H1 (cell line): ENCODE measurements at regions not wholly inside any gene's neighbourhood (a gene's known extent, or its start where the extent isn't known, plus 50 kb on each side); places are given as distances from the start of the nearest gene placed in this dataset.
A peak's percentile ranks its signal among the peaks of the same experiment; 100 is the strongest.

Source experiments
- CTCF ChIA-PET: fragments of 300-600 bp; sonication (Branson Sonifier 250); formaldehyde crosslinking; loops from one replicate; lab custom pipeline; 2021; ENCODE audit not compliant: partially characterized antibody; lab: Charles Lee
- POLR2A ChIA-PET: fragments of 300-600 bp; sonication (Branson Sonifier 250); formaldehyde crosslinking; loops from one replicate; lab custom pipeline; 2021; ENCODE audit warnings: inconsistent platforms; ENCODE audit not compliant: partially characterized antibody; lab: Charles Lee
- DNase-seq, 2 experiments: peaks; one replicate each; pipeline versions ENCODE4 v3.0.0 to v3.0.0-alpha.2; 2010 to 2022; ENCODE audit warnings: low spot score in 2 of 2, low read depth in 1 of 2, mixed read lengths in 1 of 2
- FAIRE-seq: peaks from 2 replicates; lab custom pipeline; 2011; peaks lifted over from hg19 to GRCh38; lab: Jason Lieb, UNC
- H2AFZ ChIP-seq: 2 replicates; pipeline ENCODE4 v1.8.1; 2012; ENCODE audit warnings: low read length, inconsistent platforms
- H2AK5ac ChIP-seq: 2 replicates; pipeline ENCODE4 v1.6.1; 2013; ENCODE audit warnings: low read depth, low read length
- H2BK120ac ChIP-seq: replicated peaks from 2 replicates; pipeline ENCODE3; 2013; ENCODE audit warnings: low read depth, low read length, inconsistent platforms
- H2BK12ac ChIP-seq: 2 replicates; pipeline ENCODE4 v1.6.1; 2013; ENCODE audit warnings: low read depth, low read length
- H2BK15ac ChIP-seq: 2 replicates; pipeline ENCODE4 v1.6.1; 2013; ENCODE audit warnings: low read length
- H2BK20ac ChIP-seq: 2 replicates; pipeline ENCODE4 v1.6.1; 2013; ENCODE audit warnings: low read length
- H2BK5ac ChIP-seq: 2 replicates; pipeline ENCODE4 v1.6.1; 2013; ENCODE audit warnings: low read depth, low read length
- H3K14ac ChIP-seq: 2 replicates; pipeline ENCODE4 v1.6.1; 2013; ENCODE audit warnings: inconsistent platforms; ENCODE audit not compliant: insufficient read length
- H3K18ac ChIP-seq: 2 replicates; pipeline ENCODE4 v1.6.1; 2013; ENCODE audit warnings: low read length; ENCODE audit errors: extremely low read depth
- H3K23ac ChIP-seq: 2 replicates; pipeline ENCODE4 v1.6.1; 2013; ENCODE audit warnings: inconsistent platforms; ENCODE audit not compliant: insufficient read length
- H3K23me2 ChIP-seq: 2 replicates; pipeline ENCODE4 v1.6.1; 2013; ENCODE audit warnings: low read depth, low read length
- H3K27ac ChIP-seq: 2 replicates; pipeline ENCODE4 v1.6.1; 2011; ENCODE audit warnings: low read depth, low read length, inconsistent platforms
- H3K27me3 ChIP-seq, 4 experiments: replicated peaks in 1 of 4; 1 replicate in 1 of 4; 2 replicates in 3 of 4; pipeline versions ENCODE4 v1.6.1 to v1.8.1; 2011 to 2013; ENCODE audit warnings: low read length in 3 of 4, mild to moderate bottlenecking in 3 of 4, inconsistent platforms in 2 of 4, mixed read lengths in 2 of 4, moderate library complexity in 1 of 4; ENCODE audit not compliant: control insufficient read depth in 3 of 4, insufficient read depth in 3 of 4; ENCODE audit errors: extremely low read depth in 1 of 4
- H3K36me3 ChIP-seq, 4 experiments: 2 replicates each; pipeline versions ENCODE4 v1.6.1 to v1.8.1; 2011 to 2013; ENCODE audit warnings: mild to moderate bottlenecking in 4 of 4, low read length in 3 of 4, moderate library complexity in 2 of 4, control low read depth in 1 of 4, inconsistent platforms in 1 of 4; ENCODE audit not compliant: insufficient read depth in 4 of 4, control insufficient read depth in 2 of 4
- H3K4ac ChIP-seq: replicated peaks from 2 replicates; pipeline ENCODE3; 2013; ENCODE audit warnings: low read length, low read depth, mixed read lengths, inconsistent platforms; ENCODE audit not compliant: insufficient read length
- H3K4me1 ChIP-seq, 4 experiments: replicated peaks in 1 of 4; 1 replicate in 1 of 4; 2 replicates in 3 of 4; pipeline versions ENCODE4 v1.6.1 to v1.8.1; 2011 to 2013; ENCODE audit warnings: low read length in 3 of 4, inconsistent platforms in 2 of 4, mixed read lengths in 1 of 4; ENCODE audit not compliant: insufficient read depth in 4 of 4, control insufficient read depth in 3 of 4
- H3K4me2 ChIP-seq, 2 experiments: 2 replicates each; pipeline versions ENCODE4 v1.6.1 to v1.8.1; 2011 to 2013; ENCODE audit warnings: low read depth in 2 of 2, low read length in 2 of 2, control low read depth in 1 of 2, inconsistent platforms in 1 of 2, mild to moderate bottlenecking in 1 of 2; ENCODE audit not compliant: insufficient read depth in 1 of 2
- H3K4me3 ChIP-seq, 4 experiments: fragments of 200-600, 300-600 bp in 1 of 4; sonication (generic), shearing (Covaris generic), sonication (Bioruptor Twin) in 1 of 4; 2 replicates each; pipeline versions ENCODE4 v1.5.1 to v1.8.1; 2011 to 2016; ENCODE audit warnings: low read length in 4 of 4, low read depth in 3 of 4, control low read depth in 2 of 4, inconsistent platforms in 2 of 4, mild to moderate bottlenecking in 2 of 4, mixed read lengths in 1 of 4, moderate library complexity in 1 of 4; ENCODE audit not compliant: insufficient read depth in 2 of 4; ENCODE audit errors: extremely low read depth in 1 of 4
- H3K56ac ChIP-seq: replicated peaks from 2 replicates; pipeline ENCODE3; 2013; ENCODE audit warnings: low read depth, mild to moderate bottlenecking, mixed read lengths, low read length, inconsistent platforms; ENCODE audit not compliant: insufficient read length
- H3K79me1 ChIP-seq: 2 replicates; pipeline ENCODE4 v1.6.1; 2013; ENCODE audit warnings: low read depth, low read length, control low read depth
- H3K79me2 ChIP-seq, 2 experiments: 2 replicates each; pipeline versions ENCODE4 v1.6.1 to v1.8.1; 2012 to 2013; ENCODE audit warnings: low read length in 2 of 2, mild to moderate bottlenecking in 2 of 2, inconsistent platforms in 1 of 2; ENCODE audit not compliant: insufficient read depth in 2 of 2, control insufficient read depth in 1 of 2
- H3K9ac ChIP-seq, 4 experiments: replicated peaks in 1 of 4; 1 replicate in 1 of 4; 2 replicates in 3 of 4; pipeline versions ENCODE4 v1.6.1 to v1.8.1; 2011 to 2013; ENCODE audit warnings: low read depth in 3 of 4, low read length in 3 of 4, control low read depth in 2 of 4, mild to moderate bottlenecking in 2 of 4, moderate library complexity in 2 of 4, inconsistent platforms in 1 of 4; ENCODE audit errors: extremely low read depth in 1 of 4
- H3K9me3 ChIP-seq, 2 experiments: 2 replicates each; pipeline versions ENCODE4 v1.6.1 to v1.8.1; 2012 to 2013; ENCODE audit warnings: mild to moderate bottlenecking in 2 of 2, moderate library complexity in 2 of 2, control low read depth in 1 of 2, inconsistent platforms in 1 of 2, low read depth in 1 of 2, low read length in 1 of 2, mixed read lengths in 1 of 2; ENCODE audit not compliant: insufficient read depth in 2 of 2
- H4K20me1 ChIP-seq, 2 experiments: replicated peaks in 1 of 2; 2 replicates each; pipeline versions ENCODE3 to v1.8.1; 2011 to 2013; ENCODE audit warnings: inconsistent platforms in 2 of 2, low read length in 2 of 2, mild to moderate bottlenecking in 1 of 2; ENCODE audit not compliant: insufficient read depth in 2 of 2, control insufficient read depth in 1 of 2
- H4K5ac ChIP-seq: 2 replicates; pipeline ENCODE4 v1.6.1; 2013; ENCODE audit warnings: low read length, low read depth, mixed read lengths, inconsistent platforms; ENCODE audit not compliant: insufficient read length
- H4K8ac ChIP-seq: 2 replicates; pipeline ENCODE4 v1.8.0; 2013; ENCODE audit warnings: mild to moderate bottlenecking, moderate library complexity, low read length, inconsistent platforms; ENCODE audit not compliant: insufficient read depth; ENCODE audit errors: extremely low read depth
- H4K91ac ChIP-seq: replicated peaks from 2 replicates; pipeline ENCODE3; 2013; ENCODE audit warnings: low read length, mixed read lengths, inconsistent platforms; ENCODE audit not compliant: insufficient read length
- CEBPB ChIP-seq: IDR thresholded peaks from 2 replicates; pipeline ENCODE4 v1.6.1; 2012; ENCODE audit warnings: low read depth, low read length
- EP300 ChIP-seq, 2 experiments: IDR thresholded peaks; 1 replicate in 1 of 2; 2 replicates in 1 of 2; pipeline ENCODE4 v1.6.1; 2011 to 2012; ENCODE audit warnings: low read depth in 2 of 2, low read length in 2 of 2, mild to moderate bottlenecking in 2 of 2, borderline replicate concordance in 1 of 2, inconsistent platforms in 1 of 2, moderate library complexity in 1 of 2
- GTF2F1 ChIP-seq: IDR thresholded peaks from 2 replicates; pipeline ENCODE4 v1.6.1; 2012; ENCODE audit warnings: low read depth, low read length, improper control_type of control experiment, borderline replicate concordance
- PHF8 ChIP-seq: fragments of 200-600 bp; sonication (generic); conservative IDR thresholded peaks from 2 replicates; pipeline ENCODE4 v1.7.1; 2012; ENCODE audit warnings: low read depth, mild to moderate bottlenecking, inconsistent platforms, low read length, moderate library complexity
- POU5F1 ChIP-seq: IDR thresholded peaks from 2 replicates; pipeline ENCODE4 v1.6.1; 2011; ENCODE audit warnings: low read depth, mild to moderate bottlenecking, low read length, moderate library complexity
- RNF2 ChIP-seq: fragments of 200-900, 300-1000 bp; sonication (generic); IDR thresholded peaks from 2 replicates; pipeline ENCODE4 v1.7.1; 2016; ENCODE audit warnings: borderline replicate concordance, low read depth, mild to moderate bottlenecking, antibody characterized with exemption, low read length; ENCODE audit not compliant: poor library complexity, severe bottlenecking; ENCODE audit errors: missing control alignments
- SIN3A ChIP-seq, 2 experiments: IDR thresholded peaks in 1 of 2; conservative IDR thresholded peaks in 1 of 2; 2 replicates each; pipeline ENCODE4 v1.6.1; 2011 to 2012; ENCODE audit warnings: low read length in 2 of 2, improper control_type of control experiment in 1 of 2, low read depth in 1 of 2, mild to moderate bottlenecking in 1 of 2
- SP4 ChIP-seq: IDR thresholded peaks from 2 replicates; pipeline ENCODE4 v1.6.1; 2012; ENCODE audit warnings: low read length, inconsistent platforms
- WGBS, 2 experiments: shearing (Covaris generic) in 1 of 2; methylation state at CpG; one replicate each; pipeline versions ENCODE4 v1.1.6 to v1.1.7; 2013 to 2015; ENCODE audit warnings: low lambda C conversion rate in 2 of 2, mixed read lengths in 2 of 2, inconsistent platforms in 1 of 2, low coverage in 1 of 2, missing lambda C conversion rate in 1 of 2; ENCODE audit not compliant: insufficient replicate concordance in 2 of 2, insufficient coverage in 1 of 2, insufficient read length in 1 of 2; ENCODE audit errors: extremely low coverage in 1 of 2, missing lambda C conversion rate in 1 of 2; 5-methylcytosine and 5-hydroxymethylcytosine counted together
- TF ChIP-seq, protein P1 (sequence below): IDR thresholded peaks from 2 replicates; pipeline ENCODE4 v1.6.1; 2012; ENCODE audit warnings: low read length, inconsistent platforms

DNA sequence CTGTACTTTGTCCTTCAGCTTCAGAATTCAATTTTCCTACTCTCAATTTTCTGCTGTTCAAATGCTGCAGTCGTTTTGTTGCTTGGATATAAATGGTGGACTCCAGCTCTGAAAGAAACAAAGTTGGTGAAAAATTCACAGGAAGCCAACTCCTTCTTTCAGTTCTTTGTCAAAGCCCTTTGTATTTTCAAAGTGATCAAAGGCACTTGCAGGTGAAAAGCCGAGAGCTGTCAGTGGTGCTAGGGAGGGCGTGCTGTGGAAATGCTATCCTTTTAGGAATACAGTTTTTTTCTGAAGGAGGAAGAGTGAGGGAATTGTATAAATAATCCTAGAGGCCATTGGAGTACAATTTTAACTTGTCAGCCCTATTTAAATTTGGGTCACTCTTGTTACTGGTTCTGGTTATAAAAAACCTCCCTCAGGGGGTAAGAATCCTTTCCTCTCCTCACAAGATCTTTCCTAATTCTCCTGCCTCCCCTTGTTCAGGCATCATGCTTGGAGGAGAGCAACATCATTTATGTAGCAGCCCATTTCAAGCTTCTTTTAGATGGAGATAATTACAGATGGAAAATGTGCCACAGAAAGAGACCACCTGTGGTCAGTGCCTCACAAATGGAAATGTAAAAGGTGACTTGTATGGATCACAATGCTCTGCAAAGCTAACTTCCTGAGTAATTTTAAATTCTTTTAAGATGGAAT, 62.5 kb upstream of the GHR start:
- no peaks in the 10 kb centered on the region for H3K36me3 ChIP-seq
- no peaks in the 10 kb centered on the region for H3K9me3 ChIP-seq
- H2BK12ac ChIP-seq: no peak overlapping the region
- H3K4me3 ChIP-seq: peak overlapping the region in 1 of 4 experiments; percentile 27; a peak in 1 of 8 replicates
- H4K5ac ChIP-seq: no peak overlapping the region
- H2AK5ac ChIP-seq: no peak overlapping the region
- no peak overlapping the region for H3K9ac ChIP-seq
- H2BK5ac ChIP-seq: no peak overlapping the region
- no peaks in the 10 kb centered on the region for H3K79me2 ChIP-seq
- ChIA-PET POLR2A (no interaction called here), CTCF (interaction anchor here (0.6 to 1.2 kb wide), 2 partner anchors 42 to 92 kb away, joined by 3 read pairs; no protein-coding TSS in a partner anchor)
- H3K4ac ChIP-seq: no peak overlapping the region
- no peak overlapping the region for H3K18ac ChIP-seq
- H4K8ac ChIP-seq: no peak overlapping the region
- H3K23ac ChIP-seq: no peak overlapping the region
- H2AFZ ChIP-seq: no peak overlapping the region
- no peak overlapping the region for H2BK120ac ChIP-seq
- no peak overlapping the region for H3K14ac ChIP-seq
- no peaks in the 10 kb centered on the region for H3K27me3 ChIP-seq
- no peak overlapping the region for H3K27ac ChIP-seq
- WGBS, 2 experiments: 7% methylated on average over 3 of the region's 3 CpGs; no CpG with 5 or more reads in 1 of the 2 experiments
- H2BK20ac ChIP-seq: no peak overlapping the region
- H3K79me1 ChIP-seq: no peaks in the 10 kb centered on the region
- no peak overlapping the region for H2BK15ac ChIP-seq
- FAIRE-seq: no peak
- H3K4me2 ChIP-seq: peak overlapping the region; percentile 17 to 25; a peak in 1 of 4 replicates
- peak in 1 of 2 experiments; percentile 43 for DNase-seq
- H4K91ac ChIP-seq: no peak overlapping the region
- peaks cover 0 to 13% (median 8%) of the 10 kb centered on the region in 4 experiments; a peak in 4 of 7 replicates for H3K4me1 ChIP-seq
- TF ChIP-seq, protein P1, sequence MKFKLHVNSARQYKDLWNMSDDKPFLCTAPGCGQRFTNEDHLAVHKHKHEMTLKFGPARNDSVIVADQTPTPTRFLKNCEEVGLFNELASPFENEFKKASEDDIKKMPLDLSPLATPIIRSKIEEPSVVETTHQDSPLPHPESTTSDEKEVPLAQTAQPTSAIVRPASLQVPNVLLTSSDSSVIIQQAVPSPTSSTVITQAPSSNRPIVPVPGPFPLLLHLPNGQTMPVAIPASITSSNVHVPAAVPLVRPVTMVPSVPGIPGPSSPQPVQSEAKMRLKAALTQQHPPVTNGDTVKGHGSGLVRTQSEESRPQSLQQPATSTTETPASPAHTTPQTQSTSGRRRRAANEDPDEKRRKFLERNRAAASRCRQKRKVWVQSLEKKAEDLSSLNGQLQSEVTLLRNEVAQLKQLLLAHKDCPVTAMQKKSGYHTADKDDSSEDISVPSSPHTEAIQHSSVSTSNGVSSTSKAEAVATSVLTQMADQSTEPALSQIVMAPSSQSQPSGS: no peak
- TF ChIP-seq EP300 (IDR thresholded peaks at IDR 0.05; ENCODE audit: borderline replicate concordance in 1 of 2, low read depth in 2 of 2, low read length in 2 of 2) (no peak), PHF8 (no peak), GTF2F1 (no peak), RNF2 (no peak), POU5F1 (no peak), CEBPB (no peak), SP4 (no peak), SIN3A (conservative IDR thresholded peaks at IDR 0.05 in 1 of 2, IDR thresholded peaks at IDR 0.05 in 1 of 2; ENCODE audit: low read depth in 1 of 2, low read length in 2 of 2) (0 out of 4 replicates have a peak, but pooled peaks of 1 of the 2 experiments have one; percentile 25)
- no peak overlapping the region for H3K56ac ChIP-seq
- H4K20me1 ChIP-seq: no peaks in the 10 kb centered on the region
- H3K23me2 ChIP-seq: no peaks in the 10 kb centered on the region
